Endothelial cell of umbilical vein (primary cell): ENCODE measurements at regions not wholly inside any gene's neighbourhood (a gene's known extent, or its start where the extent isn't known, plus 50 kb on each side); places are given as distances from the start of the nearest gene placed in this dataset.

Experiments used
- BruUV-seq: library from RNA; stranded (reverse); fragments of 400-500 nt; replicated peaks from 2 replicates; lab custom pipeline; 2021; lab: Mats Ljungman, UMichigan
- CTCF ChIA-PET: fragments of 300-600, 350-600 bp; sonication (Branson Sonifier 250); formaldehyde crosslinking; loops from one replicate; lab custom pipeline; 2021; ENCODE audit warnings: antibody characterized with exemption, inconsistent platforms; lab: Charles Lee
- POLR2A ChIA-PET: fragments of 300-600, 350-600 bp; sonication (Branson Sonifier 250); formaldehyde crosslinking; loops from one replicate; lab custom pipeline; 2021; ENCODE audit warnings: antibody characterized with exemption, inconsistent platforms; lab: Charles Lee
- DNase-seq: peaks from one replicate; pipeline ENCODE4 v3.0.0-alpha.2; 2011; ENCODE audit warnings: low read depth, low spot score
- FAIRE-seq: peaks from 2 replicates; lab custom pipeline; 2011; peaks lifted over from hg19 to GRCh38; lab: Jason Lieb, UNC
- H2AFZ ChIP-seq: 2 replicates; pipeline ENCODE4 v1.6.0; 2012; ENCODE audit warnings: low read depth, low read length, control low read depth, inconsistent platforms
- H3K27ac ChIP-seq: 2 replicates; pipeline ENCODE4 v1.5.1; 2011; ENCODE audit warnings: low read depth, mild to moderate bottlenecking, control low read depth, low read length, moderate library complexity; ENCODE audit not compliant: insufficient read depth
- H3K27me3 ChIP-seq, 2 experiments: 2 replicates each; pipeline versions ENCODE4 v1.6.0 to v1.6.1; 2011; ENCODE audit warnings: low read length in 2 of 2, mixed read lengths in 1 of 2; ENCODE audit not compliant: control insufficient read depth in 2 of 2, insufficient read depth in 2 of 2
- H3K36me3 ChIP-seq, 2 experiments: 2 replicates in 1 of 2; 3 replicates in 1 of 2; pipeline ENCODE4 v1.5.1; 2011; ENCODE audit warnings: low read length in 2 of 2, mild to moderate bottlenecking in 1 of 2, moderate library complexity in 1 of 2; ENCODE audit not compliant: control insufficient read depth in 2 of 2, insufficient read depth in 2 of 2; ENCODE audit errors: extremely low read depth in 1 of 2
- H3K4me1 ChIP-seq: 3 replicates; pipeline ENCODE4 v1.5.1; 2011; ENCODE audit warnings: mild to moderate bottlenecking, low read length; ENCODE audit not compliant: control insufficient read depth, insufficient read depth; ENCODE audit errors: extremely low read depth
- H3K4me2 ChIP-seq: 2 replicates; pipeline ENCODE4 v1.6.1; 2011; ENCODE audit warnings: low read length, control low read depth, mixed read lengths; ENCODE audit not compliant: insufficient read depth
- H3K4me3 ChIP-seq, 3 experiments: fragments of 200-600 bp in 1 of 3; sonication (generic), shearing (Covaris generic) in 1 of 3; replicated peaks in 1 of 3; 2 replicates each; pipeline ENCODE4 v1.5.1; 2011 to 2016; ENCODE audit warnings: control low read depth in 3 of 3, low read length in 3 of 3, mild to moderate bottlenecking in 2 of 3, inconsistent platforms in 1 of 3, low read depth in 1 of 3, moderate library complexity in 1 of 3; ENCODE audit not compliant: insufficient read depth in 1 of 3
- H3K79me2 ChIP-seq: 2 replicates; pipeline ENCODE4 v1.6.0; 2012; ENCODE audit warnings: low read length, inconsistent platforms; ENCODE audit not compliant: control insufficient read depth, insufficient read depth
- H3K9ac ChIP-seq: replicated peaks from 2 replicates; pipeline ENCODE3; 2011; ENCODE audit warnings: low read length, control low read depth; ENCODE audit not compliant: insufficient read depth; ENCODE audit errors: extremely low read depth
- H3K9me1 ChIP-seq: replicated peaks from 3 replicates; pipeline ENCODE4 v1.6.0; 2011; ENCODE audit warnings: mild to moderate bottlenecking, low read length; ENCODE audit not compliant: control insufficient read depth, insufficient read depth; ENCODE audit errors: extremely low read depth
- H3K9me3 ChIP-seq: replicated peaks from 2 replicates; pipeline ENCODE4 v1.5.1; 2012; ENCODE audit warnings: low read length, inconsistent platforms; ENCODE audit not compliant: control insufficient read depth, insufficient read depth
- H4K20me1 ChIP-seq: replicated peaks from 2 replicates; pipeline ENCODE3; 2011; ENCODE audit warnings: mild to moderate bottlenecking, low read length; ENCODE audit not compliant: control insufficient read depth, insufficient read depth; ENCODE audit errors: extremely low read depth
- CTCF ChIP-seq, 2 donors: IDR thresholded peaks; 1 replicate in 1 of 2; 2 replicates in 1 of 2; pipeline ENCODE4 v1.5.1; 2011; ENCODE audit warnings: low read length in 2 of 2, mild to moderate bottlenecking in 2 of 2, moderate library complexity in 2 of 2, control low read depth in 1 of 2, inconsistent platforms in 1 of 2, low read depth in 1 of 2; ENCODE audit not compliant: insufficient read depth in 1 of 2; ENCODE audit errors: extremely low read depth in 1 of 2
- EZH2 ChIP-seq: IDR thresholded peaks from 2 replicates; pipeline ENCODE4 v1.6.1; 2012; ENCODE audit warnings: borderline replicate concordance, low read depth, mild to moderate bottlenecking, moderate library complexity, low read length, inconsistent platforms; ENCODE audit not compliant: severe bottlenecking
- FOS ChIP-seq: IDR thresholded peaks from 2 replicates; pipeline ENCODE4 v1.6.1; 2011; ENCODE audit warnings: mild to moderate bottlenecking, low read length, moderate library complexity, borderline replicate concordance; ENCODE audit not compliant: insufficient read depth
- GATA2 ChIP-seq: IDR thresholded peaks from 2 replicates; pipeline ENCODE4 v1.7.0; 2011; ENCODE audit warnings: low read depth, mild to moderate bottlenecking, moderate library complexity, mixed read lengths, low read length; ENCODE audit not compliant: insufficient read length, insufficient read depth
- JUN ChIP-seq: IDR thresholded peaks from 2 replicates; pipeline ENCODE4 v1.6.1; 2011; ENCODE audit warnings: borderline replicate concordance, low read depth; ENCODE audit not compliant: insufficient read length, insufficient read depth
- MAX ChIP-seq: IDR thresholded peaks from 2 replicates; pipeline ENCODE4 v1.6.1; 2011; ENCODE audit not compliant: insufficient read depth, insufficient read length
- MYC ChIP-seq: IDR thresholded peaks from one replicate; pipeline ENCODE4 v1.6.1; 2011; ENCODE audit warnings: mild to moderate bottlenecking, low read depth, low read length
- POLR2A ChIP-seq: IDR thresholded peaks from 2 replicates; pipeline ENCODE4 v1.6.1; 2012; ENCODE audit warnings: low read depth, mild to moderate bottlenecking, control low read depth, low read length
- POLR2AphosphoS5 ChIP-seq: IDR thresholded peaks from 2 replicates; pipeline ENCODE4 v1.6.1; 2012; ENCODE audit warnings: low read depth, mild to moderate bottlenecking, control low read depth, low read length, moderate library complexity; ENCODE audit not compliant: insufficient read depth
- dilution Hi-C: fragments of 300-500 bp; cut with MboI; formaldehyde crosslinking; loops from one replicate; pipeline ENCODE4 v1.15.0; 2019; ENCODE audit warnings: low sequenced_read_pairs; ENCODE audit not compliant: extremely low pct_ligation_motif_present
- intact Hi-C: fragments of 100-400 bp; cut with micrococcal nuclease; formaldehyde crosslinking; loops from one replicate; pipeline ENCODE4 v1.10.0; 2022

- Histone ChIP-seq H3K4me3 (no peak overlapping the region), H3K27ac (no peak overlapping the region), H3K9me1 (no peaks in the 10 kb centered on the region), H3K27me3 (no peaks in the 10 kb centered on the region), H3K9me3 (peaks cover 4% of the 10 kb centered on the region), H2AFZ (no peak overlapping the region), H3K79me2 (no peaks in the 10 kb centered on the region), H3K9ac (no peak overlapping the region), H3K4me1 (no peaks in the 10 kb centered on the region), H3K4me2 (no peak overlapping the region), H3K36me3 (no peaks in the 10 kb centered on the region), H4K20me1 (no peaks in the 10 kb centered on the region)
- no peak for TF ChIP-seq EZH2
- no peak for TF ChIP-seq GATA2
- no peak for TF ChIP-seq MAX
- TF ChIP-seq JUN, result no peak
- TF ChIP-seq POLR2AphosphoS5, result no peak
- TF ChIP-seq CTCF (IDR thresholded peaks at IDR 0.05; ENCODE audit: extremely low read depth in 1 of 2, insufficient read depth in 1 of 2, low read depth in 1 of 2, low read length in 2 of 2), result no peak
- no peak for TF ChIP-seq FOS
- TF ChIP-seq MYC, result no peak
- TF ChIP-seq POLR2A, result no peak
- CTCF ChIA-PET, result no interaction called here
- POLR2A ChIA-PET, result no interaction called here
- no peak for DNase-seq
- BruUV-seq, result no TSS peak
- intact Hi-C loops (no loop called here), dilution Hi-C loops (no loop called here)
- no peak for FAIRE-seq
These were observed 767.3 kb upstream of the TENM3 start for GRCh38 chr4:181475781-181476507.
